ENCODE measurements at regions not wholly inside any gene's neighbourhood (a gene's known extent, or its start where the extent isn't known, plus 50 kb on each side); places are given as distances from the start of the nearest gene placed in this dataset.
"Not testable (repeated sequence)": the region's sequence is repeated elsewhere in the genome, so short reads cannot be mapped to it uniquely, and the experiment has no call there.

DNA sequence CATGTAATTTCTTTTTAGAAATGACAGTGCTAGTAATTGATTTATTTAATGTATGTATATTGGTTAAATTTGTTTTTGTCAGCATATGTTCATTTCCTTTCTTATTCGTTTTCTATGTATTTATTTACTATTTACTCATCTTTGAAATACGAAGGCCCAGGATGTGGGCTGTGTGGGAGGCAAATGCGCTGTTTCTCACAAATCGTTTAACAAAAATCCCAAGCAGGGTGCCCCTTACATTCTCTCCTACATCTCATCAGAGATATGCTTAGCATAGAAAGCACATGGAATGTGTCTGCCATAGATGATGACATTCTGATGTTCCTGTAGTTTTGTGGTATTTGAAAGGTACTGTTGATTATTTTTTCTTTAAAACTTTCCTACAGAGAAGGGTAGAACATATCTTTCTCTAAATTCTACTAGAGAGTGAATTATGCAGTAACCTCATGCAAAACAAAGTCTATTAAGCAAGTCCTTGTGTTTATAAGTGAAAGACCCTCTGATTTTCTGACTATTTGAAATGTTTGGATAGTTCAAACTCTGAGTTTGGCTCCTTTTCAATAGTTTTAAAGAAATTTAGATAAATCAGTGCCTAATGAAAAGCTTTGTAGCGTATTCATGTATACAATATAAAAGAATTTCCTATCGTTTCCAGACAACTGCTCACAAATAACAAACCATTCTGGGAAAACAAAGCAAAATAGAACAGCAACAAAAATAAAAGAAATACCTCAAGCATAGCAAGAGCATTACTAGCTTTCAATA lies 111.1 kb upstream of the VGLL3 start:
- no peak for DNase-seq (ENCODE audit: low read depth in 2 of 2)

DNA sequence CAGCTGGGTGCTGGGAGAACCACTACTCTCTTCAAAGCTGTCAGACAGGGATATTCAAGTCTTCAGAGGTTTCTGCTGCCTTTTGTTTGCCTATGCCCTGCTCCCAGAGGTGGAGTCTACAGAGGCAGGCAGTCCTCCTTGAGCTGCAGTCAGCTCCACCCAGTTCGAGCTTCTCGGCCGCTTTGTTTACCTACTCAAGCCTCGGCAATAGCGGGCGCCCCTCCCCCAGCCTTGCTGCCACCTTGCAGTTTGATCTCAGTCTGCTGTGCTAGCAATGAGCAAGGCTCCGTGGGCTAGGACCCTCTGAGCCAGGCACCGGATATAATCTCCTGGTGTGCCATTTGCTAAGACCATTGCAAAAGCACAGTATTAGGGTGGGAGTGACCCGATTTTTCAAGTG lies 106.8 kb upstream of the VGLL3 start:
- DNase-seq (ENCODE audit: low read depth in 2 of 2) = not testable (repeated sequence)

DNA sequence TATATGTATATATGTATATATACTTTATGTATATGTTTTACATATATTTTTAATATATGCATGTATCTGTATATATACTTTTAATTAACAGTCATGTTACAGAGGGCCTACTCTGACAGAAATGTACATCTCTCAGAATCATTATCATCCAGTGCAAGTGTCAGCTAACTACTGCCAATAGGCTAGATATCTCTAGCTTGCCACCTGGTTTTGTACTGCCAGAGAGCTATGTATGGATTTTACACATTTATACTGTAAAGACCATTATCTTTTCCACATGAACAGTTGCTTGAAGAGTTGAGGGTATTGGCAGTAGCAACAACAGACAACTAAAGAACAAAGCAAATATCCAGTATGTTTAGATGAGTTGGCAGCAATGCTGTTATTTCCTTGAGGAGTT lies 99.7 kb upstream of the VGLL3 start:
- no peak for DNase-seq (ENCODE audit: low read depth in 2 of 2)

GRCh38 chr3:87088993-87089841 lies 98.3 kb upstream of the VGLL3 start:
- no peak for DNase-seq (ENCODE audit: low read depth in 2 of 2)

- no peak for DNase-seq (ENCODE audit: low read depth in 2 of 2)
Measured at GRCh38 chr3:87088430-87088992, 97.6 kb upstream of the VGLL3 start.

DNA sequence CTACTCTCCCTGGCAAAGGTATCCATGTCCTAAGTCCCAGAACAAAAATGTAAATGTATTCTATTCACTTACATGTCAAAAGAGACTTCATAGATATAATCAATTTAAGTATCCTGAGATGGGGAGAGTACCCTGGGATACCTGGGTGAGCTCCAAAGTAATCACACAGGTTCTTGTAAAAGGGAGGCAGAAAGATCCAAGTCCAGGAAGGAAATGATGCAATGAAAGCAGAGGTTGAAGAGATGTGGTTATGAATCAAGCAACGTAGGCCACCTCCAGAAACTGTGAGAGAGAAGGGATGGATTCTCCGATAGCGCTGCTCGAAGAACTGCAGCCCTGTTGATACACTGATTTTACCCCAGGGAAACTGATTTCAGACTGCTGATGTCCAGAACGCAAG lies 93.9 kb upstream of the VGLL3 start:
- DNase-seq (ENCODE audit: low read depth in 2 of 2) = no peak

DNA sequence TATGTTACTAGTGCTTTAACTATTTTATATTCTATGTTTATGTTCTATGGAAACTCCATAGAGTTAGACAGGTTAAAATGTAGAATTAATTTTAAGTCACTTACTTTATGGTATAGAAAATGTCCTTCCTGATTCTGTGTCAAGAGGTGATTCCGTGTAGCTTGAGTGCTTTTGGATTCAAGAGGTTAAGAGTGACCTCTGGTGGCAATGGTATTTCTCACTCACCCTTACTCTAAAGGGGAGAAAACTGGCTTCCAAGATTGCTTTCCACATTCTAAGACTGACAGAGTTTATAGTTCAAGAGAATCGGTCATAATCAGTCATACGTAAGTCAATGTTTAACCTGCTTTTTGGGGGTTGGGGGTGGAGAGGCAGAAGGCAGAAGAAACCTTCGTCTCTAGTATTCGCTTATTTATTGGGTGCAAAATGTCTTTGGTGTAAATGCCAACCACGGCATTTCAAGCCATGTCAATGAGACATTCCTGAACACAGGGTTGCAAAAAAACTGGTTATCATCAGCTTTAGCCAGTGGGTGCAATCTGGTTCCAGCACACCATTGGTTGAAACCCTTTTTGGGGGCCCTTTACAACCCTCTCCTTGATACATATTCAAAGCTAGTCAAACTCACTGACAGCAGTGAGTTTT lies 92.0 kb upstream of the VGLL3 start:
- DNase-seq (ENCODE audit: low read depth in 2 of 2) = no peak

DNA sequence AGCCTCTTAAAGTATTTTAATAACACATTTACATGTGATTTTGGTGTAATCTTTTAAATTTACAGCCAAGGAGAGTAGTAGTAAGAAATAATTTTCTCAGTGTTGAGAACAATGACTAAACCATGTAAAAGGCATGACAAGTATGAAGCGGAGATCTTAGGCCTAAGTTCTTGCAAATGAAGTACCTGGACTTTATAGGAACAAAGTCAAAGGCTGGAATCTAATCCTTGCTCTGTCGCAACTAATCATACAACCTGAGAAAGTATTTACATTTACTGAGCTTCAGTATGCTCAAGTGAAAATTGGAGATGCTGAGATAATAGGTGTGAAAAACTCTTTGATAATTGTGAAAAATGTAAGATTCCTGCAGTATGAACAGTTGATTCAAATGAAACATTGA lies 86.4 kb upstream of the VGLL3 start:
- no peak for DNase-seq (ENCODE audit: low read depth in 2 of 2)

DNA sequence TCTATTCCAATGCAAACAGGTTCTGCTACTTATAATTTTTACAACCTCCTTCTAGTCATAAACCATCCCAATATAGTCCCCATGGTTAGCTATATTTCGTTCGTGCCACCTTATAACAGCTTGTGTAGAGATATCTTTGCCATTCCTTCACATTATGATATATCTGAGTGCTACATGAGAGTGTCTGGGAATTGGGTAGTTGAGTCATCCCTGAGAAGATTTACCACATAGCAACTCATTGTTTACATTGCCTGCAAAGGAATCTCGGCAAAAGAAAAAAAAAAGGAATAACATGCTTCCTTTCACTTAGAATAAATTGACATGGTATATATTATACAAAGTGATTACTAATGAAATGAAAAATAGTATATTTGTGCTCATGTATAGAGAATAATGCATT lies 86.0 kb upstream of the VGLL3 start:
- no peak for DNase-seq (ENCODE audit: low read depth in 2 of 2)

GRCh38 chr3:87073496-87074145 lies 82.7 kb upstream of the VGLL3 start:
- DNase-seq (ENCODE audit: low read depth in 2 of 2) = no peak

DNA sequence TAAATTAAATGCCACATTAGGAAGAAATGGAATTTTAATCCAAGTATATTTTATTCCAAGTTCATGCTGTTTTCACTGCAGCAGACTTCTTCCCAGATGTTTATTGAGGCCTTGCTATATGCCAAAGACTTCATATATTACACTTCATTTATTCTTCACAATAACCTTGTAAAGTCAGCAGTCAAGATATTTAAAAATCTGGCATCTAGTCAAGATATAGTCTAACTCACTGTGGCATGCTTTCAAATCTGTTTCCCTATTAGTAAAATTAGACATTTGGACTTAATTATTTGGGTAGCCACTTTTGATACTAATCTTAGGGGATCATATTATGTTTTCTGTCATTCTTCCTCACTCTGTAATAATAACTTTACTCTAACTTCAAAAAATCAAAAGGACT lies 81.5 kb upstream of the VGLL3 start:
- no peak for DNase-seq (ENCODE audit: low read depth in 2 of 2)

GRCh38 chr3:87069971-87070370 lies 79.0 kb upstream of the VGLL3 start:
- DNase-seq (ENCODE audit: low read depth in 2 of 2) = no peak

DNA sequence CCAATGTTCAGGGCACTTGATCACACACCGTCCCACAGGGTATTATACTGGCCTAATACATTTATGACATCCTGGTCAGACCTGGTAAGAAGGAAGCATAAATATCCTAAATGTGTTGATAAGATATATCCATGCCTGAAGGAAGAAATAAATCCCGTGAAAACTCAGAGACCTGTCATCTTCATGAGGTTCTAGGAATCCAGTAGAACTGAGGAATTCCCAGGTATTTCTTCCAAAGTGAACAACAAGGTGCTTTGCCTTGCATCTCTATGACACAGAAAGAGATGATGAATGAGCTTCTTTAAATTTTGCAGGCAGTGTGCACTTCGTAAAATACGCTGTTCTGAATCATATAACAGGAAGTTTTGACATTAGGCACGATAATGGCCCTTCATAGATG lies 78.1 kb upstream of the VGLL3 start:
- DNase-seq (ENCODE audit: low read depth in 2 of 2) = no peak

GRCh38 chr3:87062685-87063084 lies 71.7 kb upstream of the VGLL3 start:
- no peak for DNase-seq (ENCODE audit: low read depth in 2 of 2)

GRCh38 chr3:87057474-87057873 lies 66.5 kb upstream of the VGLL3 start:
- no peak for DNase-seq (ENCODE audit: low read depth in 2 of 2)

GRCh38 chr3:87053553-87053952 lies 62.6 kb upstream of the VGLL3 start:
- no peak for DNase-seq (ENCODE audit: low read depth in 2 of 2)

- no peak for DNase-seq (ENCODE audit: low read depth in 2 of 2)
Measured at GRCh38 chr3:87052499-87053260, 61.7 kb upstream of the VGLL3 start.

GRCh38 chr3:87047852-87048251 lies 56.9 kb upstream of the VGLL3 start:
- DNase-seq (ENCODE audit: low read depth in 2 of 2) = no peak

DNA sequence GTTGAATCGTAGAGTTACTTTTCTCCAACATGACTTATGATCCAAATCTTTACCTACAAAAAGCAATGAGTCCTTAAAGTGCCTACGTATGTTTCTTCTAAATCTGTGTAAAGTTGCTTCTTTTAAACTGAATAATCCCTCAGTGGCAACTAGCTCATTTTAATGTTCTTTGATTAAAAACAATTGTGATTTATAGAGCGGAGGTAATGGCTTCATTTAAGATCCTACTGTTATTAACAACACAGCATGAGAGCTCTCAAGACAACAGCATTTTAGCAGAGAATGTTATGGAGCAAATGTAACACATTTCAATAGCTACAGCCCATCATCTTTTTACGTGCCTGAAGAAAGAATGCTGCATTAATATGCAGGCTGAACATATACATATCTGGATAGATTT lies 55.3 kb upstream of the VGLL3 start:
- DNase-seq (ENCODE audit: low read depth in 2 of 2) = no peak

GRCh38 chr3:87045473-87045872 lies 54.5 kb upstream of the VGLL3 start:
- DNase-seq (ENCODE audit: low read depth in 2 of 2) = no peak

GRCh38 chr3:87044846-87045245 lies 53.9 kb upstream of the VGLL3 start:
- no peak for DNase-seq (ENCODE audit: low read depth in 2 of 2)
